ENCODE measurements at regions not wholly inside any gene's neighbourhood (a gene's known extent, or its start where the extent isn't known, plus 50 kb on each side); places are given as distances from the start of the nearest gene placed in this dataset.

GRCh38 chr20:16206817-16207216 lies 366.4 kb downstream of the KIF16B start:
- H3K9me3 Mint-ChIP-seq = no peaks in the 10 kb centered on the region
- TF ChIP-seq CTCF (conservative IDR thresholded peaks at IDR 0.05) = peak; percentile 22
- H3K4me1 ChIP-seq (ENCODE audit: control insufficient read depth, insufficient read depth, low read length) = no peaks in the 10 kb centered on the region
- H3K4me3 Mint-ChIP-seq = no peak overlapping the region
- no peaks in the 10 kb centered on the region for H3K4me1 Mint-ChIP-seq
- H3K4me3 ChIP-seq (ENCODE audit: low read length) = no peak overlapping the region
- no peaks in the 10 kb centered on the region for H3K9me3 ChIP-seq (ENCODE audit: control insufficient read depth, low read length)
- no peaks in the 10 kb centered on the region for H3K27me3 ChIP-seq (ENCODE audit: control insufficient read depth, insufficient read depth, low read length, poor library complexity, severe bottlenecking)
- no peak overlapping the region for H3K27ac Mint-ChIP-seq
- no peak overlapping the region for H3K9ac ChIP-seq (ENCODE audit: extremely low read depth, low read length, poor library complexity, severe bottlenecking)
- H3K27me3 Mint-ChIP-seq (ENCODE audit: insufficient read depth) = peaks cover 6% of the 10 kb centered on the region
- no peak for DNase-seq
- no peak overlapping the region for H3K27ac ChIP-seq (ENCODE audit: low read depth, low read length)
- no peaks in the 10 kb centered on the region for H3K36me3 ChIP-seq (ENCODE audit: control insufficient read depth, insufficient read depth, low read length)
- no peaks in the 10 kb centered on the region for H3K36me3 Mint-ChIP-seq (ENCODE audit: low read depth)
- 81 to 83% methylated on average over 1 to 3 of the region's 3 CpGs for WGBS, 2 experiments (ENCODE audit: insufficient coverage in 1 of 2, insufficient read length in 1 of 2)

GRCh38 chr20:16205507-16205906 lies 367.7 kb downstream of the KIF16B start:
- no peaks in the 10 kb centered on the region for H3K9me3 Mint-ChIP-seq
- no peaks in the 10 kb centered on the region for H3K36me3 Mint-ChIP-seq (ENCODE audit: low read depth)
- H3K9me3 ChIP-seq (ENCODE audit: control insufficient read depth, low read length) = no peaks in the 10 kb centered on the region
- no peak overlapping the region for H3K4me3 ChIP-seq (ENCODE audit: low read length)
- no peak overlapping the region for H3K4me3 Mint-ChIP-seq
- no peaks in the 10 kb centered on the region for H3K36me3 ChIP-seq (ENCODE audit: control insufficient read depth, insufficient read depth, low read length)
- no peaks in the 10 kb centered on the region for H3K4me1 ChIP-seq (ENCODE audit: control insufficient read depth, insufficient read depth, low read length)
- no peaks in the 10 kb centered on the region for H3K4me1 Mint-ChIP-seq
- H3K9ac ChIP-seq (ENCODE audit: extremely low read depth, low read length, poor library complexity, severe bottlenecking) = no peak overlapping the region
- no peak overlapping the region for H3K27ac ChIP-seq (ENCODE audit: low read depth, low read length)
- TF ChIP-seq CTCF (conservative IDR thresholded peaks at IDR 0.05) = no peak
- 60 to 86% methylated on average over 1 to 2 of the region's 2 CpGs for WGBS, 2 experiments (ENCODE audit: insufficient coverage in 1 of 2, insufficient read length in 1 of 2)
- H3K27me3 ChIP-seq (ENCODE audit: control insufficient read depth, insufficient read depth, low read length, poor library complexity, severe bottlenecking) = no peaks in the 10 kb centered on the region
- peaks cover 5% of the 10 kb centered on the region for H3K27me3 Mint-ChIP-seq (ENCODE audit: insufficient read depth)
- H3K27ac Mint-ChIP-seq = no peak overlapping the region
- no peak for DNase-seq

GRCh38 chr20:16203096-16203495 lies 370.2 kb downstream of the KIF16B start:
- H3K9me3 ChIP-seq (ENCODE audit: control insufficient read depth, low read length) = no peaks in the 10 kb centered on the region
- Mint-ChIP-seq H3K27ac (no peak overlapping the region), H3K27me3 (ENCODE audit: insufficient read depth) (peaks cover 8% of the 10 kb centered on the region), H3K9me3 (peaks cover 3% of the 10 kb centered on the region), H3K4me3 (no peak overlapping the region), H3K4me1 (no peaks in the 10 kb centered on the region), H3K36me3 (ENCODE audit: low read depth) (no peaks in the 10 kb centered on the region)
- H3K27ac ChIP-seq (ENCODE audit: low read depth, low read length) = no peak overlapping the region
- H3K4me3 ChIP-seq (ENCODE audit: low read length) = no peak overlapping the region
- H3K4me1 ChIP-seq (ENCODE audit: control insufficient read depth, insufficient read depth, low read length) = no peaks in the 10 kb centered on the region
- no peak for DNase-seq
- TF ChIP-seq CTCF (conservative IDR thresholded peaks at IDR 0.05) = no peak
- no peaks in the 10 kb centered on the region for H3K27me3 ChIP-seq (ENCODE audit: control insufficient read depth, insufficient read depth, low read length, poor library complexity, severe bottlenecking)
- no peak overlapping the region for H3K9ac ChIP-seq (ENCODE audit: extremely low read depth, low read length, poor library complexity, severe bottlenecking)
- H3K36me3 ChIP-seq (ENCODE audit: control insufficient read depth, insufficient read depth, low read length) = no peaks in the 10 kb centered on the region
